IMR-90 (cell line): ENCODE measurements at regions not wholly inside any gene's neighbourhood (a gene's known extent, or its start where the extent isn't known, plus 50 kb on each side); places are given as distances from the start of the nearest gene placed in this dataset.

Experiments used
- ATAC-seq: fragments of 200-7000 bp; cut with Tn5 transposase; 2 replicates; pipeline ENCODE4 v1.9.1; 2020; ENCODE audit warnings: low read depth, mild to moderate bottlenecking, moderate library complexity
- BruUV-seq: library from RNA; stranded (reverse); fragments of 400-500 nt; replicated peaks from 2 replicates; lab custom pipeline; 2021; lab: Mats Ljungman, UMichigan
- CTCF ChIA-PET: fragments of 300-600 bp; formaldehyde crosslinking; extraction: SDS; loops from one replicate; lab custom pipeline; 2021; ENCODE audit warnings: antibody characterized with exemption; lab: Yijun Ruan, JAX
- POLR2A ChIA-PET: fragments of 300-600 bp; sonication (Branson Sonifier 250); formaldehyde crosslinking; loops from one replicate; lab custom pipeline; 2022; ENCODE audit warnings: antibody characterized with exemption; ENCODE audit not compliant: unreplicated experiment; lab: Charles Lee
- DNase-seq: peaks from one replicate; pipeline ENCODE4 v3.0.0; 2013
- H2AFZ ChIP-seq: replicated peaks from 2 replicates; pipeline ENCODE3; 2013; ENCODE audit warnings: low read length, mild to moderate bottlenecking; ENCODE audit not compliant: poor library complexity
- H2AK5ac ChIP-seq: 2 replicates; pipeline ENCODE4 v1.6.1; 2013; ENCODE audit warnings: low read depth, low read length, inconsistent platforms
- H2AK9ac ChIP-seq: replicated peaks from 2 replicates; pipeline ENCODE3; 2013; ENCODE audit warnings: mild to moderate bottlenecking, low read depth, low read length, moderate library complexity; ENCODE audit not compliant: poor library complexity
- H2BK120ac ChIP-seq: 2 replicates; pipeline ENCODE4 v1.6.1; 2013; ENCODE audit warnings: low read depth, low read length, inconsistent platforms
- H2BK15ac ChIP-seq: 3 replicates; pipeline ENCODE4 v1.6.1; 2013; ENCODE audit warnings: low read depth, low read length, inconsistent platforms
- H2BK20ac ChIP-seq: 2 replicates; pipeline ENCODE4 v1.6.1; 2013; ENCODE audit warnings: low read depth, mild to moderate bottlenecking, inconsistent platforms, low read length, moderate library complexity
- H2BK5ac ChIP-seq: 2 replicates; pipeline ENCODE4 v1.6.1; 2013; ENCODE audit warnings: mild to moderate bottlenecking, low read depth, low read length, inconsistent platforms; ENCODE audit not compliant: poor library complexity, severe bottlenecking
- H3K14ac ChIP-seq: replicated peaks from 2 replicates; pipeline ENCODE4 v1.6.1; 2013; ENCODE audit warnings: low read depth, low read length, inconsistent platforms
- H3K18ac ChIP-seq: 2 replicates; pipeline ENCODE4 v1.6.1; 2013; ENCODE audit warnings: low read depth, low read length, control low read depth
- H3K23ac ChIP-seq: 2 replicates; pipeline ENCODE4 v1.6.1; 2013; ENCODE audit warnings: low read depth, low read length, inconsistent platforms
- H3K27ac ChIP-seq: 2 replicates; pipeline ENCODE4 v1.5.1; 2013; ENCODE audit warnings: mild to moderate bottlenecking, control low read depth, low read length; ENCODE audit not compliant: insufficient read depth
- H3K27me3 ChIP-seq: 2 replicates; pipeline ENCODE4 v1.6.1; 2013; ENCODE audit warnings: low read length; ENCODE audit not compliant: control insufficient read depth, insufficient read depth
- H3K36me3 ChIP-seq: 2 replicates; pipeline ENCODE4 v1.6.1; 2013; ENCODE audit warnings: low read length, mixed read lengths; ENCODE audit not compliant: control insufficient read depth, insufficient read depth
- H3K4ac ChIP-seq: 2 replicates; pipeline ENCODE4 v1.6.1; 2013; ENCODE audit warnings: low read depth, low read length, inconsistent platforms
- H3K4me1 ChIP-seq: 2 replicates; pipeline ENCODE4 v1.6.1; 2013; ENCODE audit warnings: low read length, mixed read lengths; ENCODE audit not compliant: control insufficient read depth, insufficient read depth
- H3K4me2 ChIP-seq: 2 replicates; pipeline ENCODE4 v1.6.1; 2013; ENCODE audit warnings: low read depth, mild to moderate bottlenecking, control low read depth, low read length, moderate library complexity
- H3K4me3 ChIP-seq: 2 replicates; pipeline ENCODE4 v1.5.1; 2013; ENCODE audit warnings: low read depth, mild to moderate bottlenecking, control low read depth, low read length, moderate library complexity; ENCODE audit not compliant: insufficient read depth
- H3K56ac ChIP-seq: 2 replicates; pipeline ENCODE4 v1.6.1; 2013; ENCODE audit warnings: low read length, inconsistent platforms; ENCODE audit not compliant: insufficient read depth; ENCODE audit errors: extremely low read depth
- H3K79me1 ChIP-seq, 2 experiments: 2 replicates each; pipeline ENCODE4 v1.6.1; 2013; ENCODE audit warnings: low read length in 2 of 2, inconsistent platforms in 1 of 2, low read depth in 1 of 2
- H3K9ac ChIP-seq: 2 replicates; pipeline ENCODE4 v1.6.1; 2013; ENCODE audit warnings: low read depth, low read length, control low read depth
- H3K9me1 ChIP-seq: 2 replicates; pipeline ENCODE4 v1.6.1; 2013; ENCODE audit warnings: low read length, inconsistent platforms; ENCODE audit not compliant: insufficient read depth
- H3K9me3 ChIP-seq: 2 replicates; pipeline ENCODE4 v1.6.1; 2013; ENCODE audit warnings: low read length; ENCODE audit not compliant: control insufficient read depth, insufficient read depth
- H4K20me1 ChIP-seq: 2 replicates; pipeline ENCODE4 v1.6.1; 2013; ENCODE audit warnings: low read length, inconsistent platforms; ENCODE audit not compliant: insufficient read depth
- H4K5ac ChIP-seq: 2 replicates; pipeline ENCODE4 v1.6.1; 2013; ENCODE audit warnings: mild to moderate bottlenecking, low read depth, low read length, control low read depth
- H4K8ac ChIP-seq, 2 experiments: 2 replicates each; pipeline ENCODE4 v1.6.1; 2013; ENCODE audit warnings: low read depth in 2 of 2, low read length in 2 of 2, control low read depth in 1 of 2, inconsistent platforms in 1 of 2
- H4K91ac ChIP-seq: 2 replicates; pipeline ENCODE4 v1.6.1; 2013; ENCODE audit warnings: low read depth, low read length, inconsistent platforms; ENCODE audit not compliant: insufficient read depth
- BHLHE40 ChIP-seq: fragments of 150-350 bp; IDR thresholded peaks from 2 replicates; pipeline ENCODE4 v1.6.1; 2016; ENCODE audit warnings: mild to moderate bottlenecking, low read depth, low read length
- CEBPB ChIP-seq: IDR thresholded peaks from 2 replicates; pipeline ENCODE4 v1.6.1; 2012; ENCODE audit warnings: low read depth, low read length, improper control_type of control experiment
- CHD1 ChIP-seq: IDR thresholded peaks from 2 replicates; pipeline ENCODE4 v1.6.1; 2012; ENCODE audit warnings: low read depth, low read length, improper control_type of control experiment
- CTCF ChIP-seq: conservative IDR thresholded peaks from 2 replicates; pipeline ENCODE4 v1.5.1; 2012; ENCODE audit warnings: mild to moderate bottlenecking, low read depth, low read length, improper control_type of control experiment
- ELK1 ChIP-seq: fragments of 150-350 bp; IDR thresholded peaks from 2 replicates; pipeline ENCODE4 v1.6.1; 2016; ENCODE audit warnings: low read depth, mild to moderate bottlenecking, low read length, moderate library complexity, borderline replicate concordance
- FOS ChIP-seq: fragments of 150-350 bp; IDR thresholded peaks from 2 replicates; pipeline ENCODE4 v1.6.1; 2016; ENCODE audit warnings: low read depth, low read length
- MAFK ChIP-seq: IDR thresholded peaks from 2 replicates; pipeline ENCODE4 v1.6.1; 2012; ENCODE audit warnings: low read depth, low read length, improper control_type of control experiment
- MAZ ChIP-seq: IDR thresholded peaks from 2 replicates; pipeline ENCODE4 v1.6.1; 2012; ENCODE audit warnings: low read depth, mild to moderate bottlenecking, low read length, improper control_type of control experiment, moderate library complexity, borderline replicate concordance
- MXI1 ChIP-seq: IDR thresholded peaks from 2 replicates; pipeline ENCODE4 v1.6.1; 2012; ENCODE audit warnings: low read depth, mild to moderate bottlenecking, low read length, moderate library complexity, borderline replicate concordance
- NFE2L2 ChIP-seq: fragments of 150-350 bp; IDR thresholded peaks from 2 replicates; pipeline ENCODE4 v1.6.1; 2016; ENCODE audit warnings: low read depth, mild to moderate bottlenecking, low read length
- POLR2A ChIP-seq: IDR thresholded peaks from 2 replicates; pipeline ENCODE4 v1.6.1; 2012; ENCODE audit warnings: mild to moderate bottlenecking, low read depth, low read length
- RAD21 ChIP-seq: IDR thresholded peaks from 2 replicates; pipeline ENCODE4 v1.6.1; 2012; ENCODE audit warnings: low read length, improper control_type of control experiment
- RFX5 ChIP-seq: IDR thresholded peaks from 2 replicates; pipeline ENCODE4 v1.8.0; 2012; ENCODE audit warnings: low read depth, mild to moderate bottlenecking, low read length, moderate library complexity
- SMC3 ChIP-seq: fragments of 150-350 bp; IDR thresholded peaks from 2 replicates; pipeline ENCODE4 v1.6.1; 2016; ENCODE audit warnings: low read depth, mild to moderate bottlenecking, antibody characterized with exemption, low read length, moderate library complexity
- USF2 ChIP-seq: fragments of 150-350 bp; IDR thresholded peaks from 2 replicates; pipeline ENCODE4 v1.6.1; 2017; ENCODE audit warnings: mild to moderate bottlenecking, antibody characterized with exemption, low read length, low read depth
- WGBS, 2 experiments: methylation state at CpG; one replicate each; pipeline versions ENCODE4 v1.1.5 to v1.1.7; 2013; ENCODE audit warnings: missing lambda C conversion rate in 2 of 2; ENCODE audit not compliant: insufficient read length in 1 of 2; ENCODE audit errors: extremely low coverage in 2 of 2; 5-methylcytosine and 5-hydroxymethylcytosine counted together
- dilution Hi-C: fragments of 300-500 bp; cut with HindIII; formaldehyde crosslinking; loops from one replicate; pipeline ENCODE4 v1.14.3; 2018; ENCODE audit warnings: low sequenced_read_pairs; ENCODE audit not compliant: unreplicated experiment
- in situ Hi-C: fragments of 300-500 bp; cut with MboI; formaldehyde crosslinking; loops from 3 replicates; pipeline ENCODE4 v1.14.3; 2019; ENCODE audit warnings: low sequenced_read_pairs, inconsistent platforms, mixed read lengths
- intact Hi-C: fragments of 100-400 bp; cut with micrococcal nuclease; formaldehyde crosslinking; loops from 2 replicates; pipeline ENCODE4 v1.10.0; 2022

- no peak for ATAC-seq
- BruUV-seq = no TSS peak
- Histone ChIP-seq H3K36me3 (no peaks in the 10 kb centered on the region), H2AK9ac (no peak overlapping the region), H3K9me1 (peaks cover 24% of the 10 kb centered on the region), H4K8ac (no peak overlapping the region), H3K14ac (peak overlapping the region; percentile 50; the same call in 1 of the 2 replicates), H3K4me2 (no peak overlapping the region), H3K27ac (no peak overlapping the region), H2BK120ac (peak overlapping the region; percentile 66; the same call in 1 of the 2 replicates), H4K91ac (no peak overlapping the region), H2BK20ac (peak overlapping the region; percentile 79; the same call in 1 of the 2 replicates), H4K20me1 (no peaks in the 10 kb centered on the region), H3K4me1 (peaks cover 17% of the 10 kb centered on the region), H3K23ac (no peak overlapping the region; the same call in 1 of the 2 replicates), H4K5ac (no peak overlapping the region), H2AFZ (no peak overlapping the region), H3K9ac (no peak overlapping the region), H3K9me3 (no peaks in the 10 kb centered on the region), H2BK5ac (no peak overlapping the region), H3K18ac (no peak overlapping the region), H3K4me3 (no peak overlapping the region), H2BK15ac (0 out of 3 replicates have a peak overlapping the region, but pooled peaks have one; percentile 21), H3K56ac (no peak overlapping the region), H3K79me1 (no peaks in the 10 kb centered on the region), H2AK5ac (0 out of 2 replicates have a peak overlapping the region, but pooled peaks have one; percentile 15), H3K4ac (peak overlapping the region; percentile 47; the same call in 1 of the 2 replicates), H3K27me3 (no peaks in the 10 kb centered on the region)
- DNase-seq = no peak
- dilution Hi-C loops (no loop called here), in situ Hi-C loops (no loop called here), intact Hi-C loops (no loop called here)
- ChIA-PET CTCF (no interaction called here), POLR2A (no interaction called here)
- no CpG with 5 or more reads among the region's 2 CpGs for WGBS, 2 experiments
- no peak for TF ChIP-seq CEBPB
- TF ChIP-seq MXI1 = no peak
- TF ChIP-seq BHLHE40 = no peak
- TF ChIP-seq CTCF = no peak
- TF ChIP-seq NFE2L2 = no peak
- TF ChIP-seq MAFK = no peak
- no peak for TF ChIP-seq ELK1
- no peak for TF ChIP-seq FOS
- no peak for TF ChIP-seq RAD21
- no peak for TF ChIP-seq CHD1
- TF ChIP-seq MAZ = no peak
- TF ChIP-seq USF2 = no peak
- no peak for TF ChIP-seq SMC3
- TF ChIP-seq RFX5 = no peak
- no peak for TF ChIP-seq POLR2A
Measured at GRCh38 chr10:43882711-43883110, 234.0 kb upstream of the ZNF32 start.
